Body of pancreas (tissue), 4 donors: ENCODE measurements at regions not wholly inside any gene's neighbourhood (a gene's known extent, or its start where the extent isn't known, plus 50 kb on each side); places are given as distances from the start of the nearest gene placed in this dataset.

Source experiments
- ATAC-seq: fragments of 150-250 bp; one replicate; pipeline ENCODE4 v1.9.1; 2016
- DNase-seq, 4 donors: peaks; one replicate each; pipeline ENCODE4 v3.0.0-alpha.2; 2019
- H3K27ac ChIP-seq, 4 donors: fragments of 200-600 bp; sonication (generic); 1 replicate in 3 of 4; 2 replicates in 1 of 4; pipeline versions ENCODE4 v1.5.1 to v1.6.1; 2016 to 2019; ENCODE audit warnings: mild to moderate bottlenecking in 1 of 4, mixed read lengths in 1 of 4, moderate library complexity in 1 of 4
- H3K27me3 ChIP-seq, 2 donors: fragments of 200-600 bp; sonication (generic); one replicate each; pipeline ENCODE4 v1.6.0; 2016; ENCODE audit warnings: mild to moderate bottlenecking in 1 of 2
- H3K36me3 ChIP-seq, 2 donors: fragments of 200-600 bp; sonication (generic); replicated peaks in 1 of 2; 2 replicates each; pipeline ENCODE4 v1.5.1; 2016; ENCODE audit warnings: low read depth in 2 of 2; ENCODE audit not compliant: insufficient read depth in 1 of 2
- H3K4me1 ChIP-seq: fragments of 200-600 bp; sonication (generic); one replicate; pipeline ENCODE4 v1.6.0; 2016
- H3K4me3 ChIP-seq, 2 donors: fragments of 200-600 bp; sonication (generic); 1 replicate in 1 of 2; 2 replicates in 1 of 2; pipeline ENCODE4 v1.5.1; 2016 to 2019
- H3K9me3 ChIP-seq, 3 donors: fragments of 200-600 bp; sonication (generic); 1 replicate in 2 of 3; 2 replicates in 1 of 3; pipeline ENCODE4 v1.5.1; 2016
- POLR2A ChIP-seq, 3 donors: fragments of 450-650 bp; IDR thresholded peaks; one replicate each; pipeline ENCODE4 v1.6.1; 2016; ENCODE audit warnings: antibody characterized with exemption in 3 of 3, mild to moderate bottlenecking in 2 of 3
- WGBS, 2 donors: methylation state at CpG; one replicate each; pipeline ENCODE4 v1.1.5; 2017; 5-methylcytosine and 5-hydroxymethylcytosine counted together
- intact Hi-C: fragments of 100-400 bp; cut with DNase I; formaldehyde crosslinking; loops from one replicate; pipeline ENCODE4 v1.15.1; 2023
- TF ChIP-seq, protein P1 (sequence below), 7 experiments: fragments of 450-650 bp in 4 of 7; fragments of 200-600 bp in 3 of 7; sonication (generic) in 3 of 7; IDR thresholded peaks; one replicate each; pipeline ENCODE4 v1.5.1; 2016 to 2019; ENCODE audit warnings: antibody characterized with exemption in 7 of 7

DNA sequence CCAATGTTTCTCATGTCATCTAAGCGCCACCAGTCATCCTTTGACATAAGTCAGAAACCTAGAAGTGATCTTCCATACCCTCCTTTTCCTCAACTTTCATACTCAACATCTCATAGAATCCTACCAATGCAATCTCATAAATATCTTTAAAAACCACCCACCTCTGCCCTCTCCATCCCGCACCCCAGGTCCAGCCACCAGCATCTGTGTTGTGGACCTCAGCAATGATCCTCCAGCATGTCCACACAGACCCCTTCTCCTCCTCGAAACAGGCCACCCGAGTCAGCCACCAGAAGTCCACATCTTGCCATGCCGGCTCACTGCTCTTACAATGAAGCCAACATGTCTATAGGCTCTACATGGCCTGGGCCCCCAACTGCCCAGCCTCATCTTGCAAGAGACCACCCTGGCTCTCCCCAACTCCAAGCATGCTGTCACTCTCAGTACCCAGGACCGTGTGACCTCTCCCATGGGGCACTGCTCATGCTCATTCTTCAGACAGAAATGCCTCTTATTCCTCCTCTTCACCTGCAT lies 636.7 kb upstream of the ID2 start:
- H3K27me3 ChIP-seq: no peaks in the 10 kb centered on the region
- no peaks in the 10 kb centered on the region for H3K4me1 ChIP-seq
- H3K9me3 ChIP-seq: no peaks in the 10 kb centered on the region
- 90 to 91% methylated on average over 6 of the region's 6 CpGs for WGBS, 2 donors
- intact Hi-C loops: no loop called here
- no peak overlapping the region for H3K4me3 ChIP-seq
- TF ChIP-seq, protein P1, sequence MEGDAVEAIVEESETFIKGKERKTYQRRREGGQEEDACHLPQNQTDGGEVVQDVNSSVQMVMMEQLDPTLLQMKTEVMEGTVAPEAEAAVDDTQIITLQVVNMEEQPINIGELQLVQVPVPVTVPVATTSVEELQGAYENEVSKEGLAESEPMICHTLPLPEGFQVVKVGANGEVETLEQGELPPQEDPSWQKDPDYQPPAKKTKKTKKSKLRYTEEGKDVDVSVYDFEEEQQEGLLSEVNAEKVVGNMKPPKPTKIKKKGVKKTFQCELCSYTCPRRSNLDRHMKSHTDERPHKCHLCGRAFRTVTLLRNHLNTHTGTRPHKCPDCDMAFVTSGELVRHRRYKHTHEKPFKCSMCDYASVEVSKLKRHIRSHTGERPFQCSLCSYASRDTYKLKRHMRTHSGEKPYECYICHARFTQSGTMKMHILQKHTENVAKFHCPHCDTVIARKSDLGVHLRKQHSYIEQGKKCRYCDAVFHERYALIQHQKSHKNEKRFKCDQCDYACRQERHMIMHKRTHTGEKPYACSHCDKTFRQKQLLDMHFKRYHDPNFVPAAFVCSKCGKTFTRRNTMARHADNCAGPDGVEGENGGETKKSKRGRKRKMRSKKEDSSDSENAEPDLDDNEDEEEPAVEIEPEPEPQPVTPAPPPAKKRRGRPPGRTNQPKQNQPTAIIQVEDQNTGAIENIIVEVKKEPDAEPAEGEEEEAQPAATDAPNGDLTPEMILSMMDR (IDR thresholded peaks at IDR 0.05): no peak
- no peak for TF ChIP-seq POLR2A (IDR thresholded peaks at IDR 0.05)
- no peak for ATAC-seq
- no peaks in the 10 kb centered on the region for H3K36me3 ChIP-seq
- no peak overlapping the region for H3K27ac ChIP-seq
- DNase-seq: no peak

DNA sequence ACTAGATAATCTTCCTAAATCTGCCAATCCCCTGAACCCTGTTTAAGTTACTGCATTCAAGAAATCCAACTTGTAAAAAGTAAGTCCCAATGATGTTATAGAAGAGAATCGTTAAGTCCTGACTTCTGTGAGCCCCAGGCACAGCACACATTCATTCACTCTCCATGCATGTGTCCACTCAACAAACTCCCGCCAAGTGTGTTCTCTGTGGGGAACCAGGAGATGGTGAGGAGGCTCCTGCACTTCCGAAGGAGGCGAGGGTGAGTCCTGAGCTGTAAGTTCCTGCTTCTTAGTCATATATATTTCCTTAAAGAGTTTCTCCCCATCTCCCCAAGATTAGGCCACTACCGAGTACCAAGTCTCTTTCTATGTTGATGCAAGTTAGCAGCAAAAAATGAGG lies 635.0 kb upstream of the ID2 start:
- intact Hi-C loops: no loop called here
- no peak for ATAC-seq
- no peak for DNase-seq
- Histone ChIP-seq H3K4me3 (no peak overlapping the region), H3K36me3 (no peaks in the 10 kb centered on the region), H3K27me3 (no peaks in the 10 kb centered on the region), H3K27ac (no peak overlapping the region), H3K9me3 (no peaks in the 10 kb centered on the region), H3K4me1 (no peaks in the 10 kb centered on the region)
- 87 to 94% methylated on average over 5 of the region's 5 CpGs for WGBS, 2 donors
- no peak for TF ChIP-seq POLR2A (IDR thresholded peaks at IDR 0.05)
- TF ChIP-seq, protein P1 (IDR thresholded peaks at IDR 0.05): no peak

DNA sequence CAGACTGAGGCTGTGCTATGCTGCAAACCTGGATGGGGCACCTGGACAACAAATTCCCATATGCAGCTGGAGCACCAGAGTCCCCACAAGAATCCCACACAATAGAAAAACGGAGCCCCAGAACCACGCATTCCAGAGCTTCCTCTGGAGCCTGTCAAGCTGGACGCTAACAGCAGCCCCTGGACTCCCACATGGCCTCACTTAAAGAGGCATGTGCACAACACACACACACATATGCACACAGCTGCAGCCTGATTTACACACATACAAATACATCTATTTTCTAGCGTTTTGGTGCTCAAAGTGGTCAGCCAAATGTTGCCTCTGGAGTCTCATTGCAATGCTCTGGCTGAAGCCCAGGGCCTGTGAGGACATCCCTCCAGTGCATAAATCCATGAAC lies 632.7 kb upstream of the ID2 start:
- TF ChIP-seq, protein P1 (IDR thresholded peaks at IDR 0.05): no peak
- no peak for TF ChIP-seq POLR2A (IDR thresholded peaks at IDR 0.05)
- Histone ChIP-seq H3K27me3 (no peaks in the 10 kb centered on the region), H3K4me3 (no peak overlapping the region), H3K36me3 (no peaks in the 10 kb centered on the region), H3K9me3 (no peaks in the 10 kb centered on the region), H3K27ac (no peak overlapping the region), H3K4me1 (no peaks in the 10 kb centered on the region)
- ATAC-seq (no peak), DNase-seq (no peak)
- WGBS, 2 donors: 62 to 70% methylated on average over 1 to 4 of the region's 4 CpGs
- intact Hi-C loops: no loop called here

DNA sequence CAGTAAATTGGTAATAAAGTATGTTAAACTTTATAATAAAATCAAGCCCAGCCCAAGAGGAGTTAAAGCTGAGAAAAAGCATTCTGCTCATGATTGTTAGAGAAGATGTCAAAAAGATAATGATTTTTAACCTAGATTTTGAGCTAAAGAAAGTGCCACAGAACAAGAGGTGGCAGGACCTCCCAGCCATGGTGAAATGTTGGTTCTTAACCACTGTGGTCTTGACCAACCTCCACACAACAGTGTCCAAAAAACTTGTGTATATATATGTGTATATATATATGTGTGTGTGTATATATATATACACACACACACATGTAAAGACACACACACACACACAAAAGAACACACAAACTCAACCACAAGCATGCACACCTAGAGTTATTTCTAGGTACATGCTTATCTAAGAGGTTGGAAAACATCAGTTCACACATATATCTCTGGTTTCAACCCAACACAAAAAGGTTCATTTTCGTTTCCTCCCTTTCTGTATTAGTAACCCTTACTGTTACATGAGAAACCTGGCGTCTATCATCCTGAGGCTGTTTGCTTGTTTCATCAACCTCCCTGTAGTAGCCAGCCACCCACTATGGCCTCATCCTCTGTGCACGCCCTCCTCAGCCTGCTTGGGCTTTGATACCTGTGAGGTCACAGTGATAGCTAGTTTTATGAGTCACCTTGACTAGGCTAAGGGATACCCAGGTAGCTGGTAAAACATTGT lies 631.8 kb upstream of the ID2 start:
- H3K36me3 ChIP-seq: no peaks in the 10 kb centered on the region
- no peak overlapping the region for H3K27ac ChIP-seq
- TF ChIP-seq, protein P1 (IDR thresholded peaks at IDR 0.05): no peak
- TF ChIP-seq POLR2A (IDR thresholded peaks at IDR 0.05): no peak
- H3K27me3 ChIP-seq: no peaks in the 10 kb centered on the region
- DNase-seq (no peak), ATAC-seq (no peak)
- 76 to 78% methylated on average over 3 of the region's 3 CpGs for WGBS, 2 donors
- H3K9me3 ChIP-seq: no peaks in the 10 kb centered on the region
- no peak overlapping the region for H3K4me3 ChIP-seq
- intact Hi-C loops: no loop called here
- no peaks in the 10 kb centered on the region for H3K4me1 ChIP-seq

DNA sequence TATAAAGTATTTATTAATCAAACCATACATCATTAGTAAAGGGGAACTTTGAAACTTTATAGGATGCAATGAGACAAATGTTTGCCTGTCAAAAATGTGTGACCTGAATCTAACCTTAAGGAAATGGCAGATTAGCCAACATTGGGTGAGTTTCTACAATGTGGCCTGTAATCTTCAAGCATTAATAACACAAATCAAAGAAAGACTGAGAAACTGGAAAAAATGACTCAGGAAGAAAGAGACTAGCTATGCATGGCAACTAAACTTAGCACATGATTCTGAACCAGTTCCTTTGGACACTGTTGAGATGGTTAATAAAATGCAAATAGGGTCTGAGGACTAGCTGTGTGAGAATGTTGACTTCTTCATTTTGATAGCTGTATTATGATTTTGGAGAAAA lies 628.6 kb upstream of the ID2 start:
- no peak for DNase-seq
- intact Hi-C loops: no loop called here

More for the DNA sequence above, 628.6 kb upstream of the ID2 start:
- ATAC-seq: no peak
- no peak overlapping the region for H3K27ac ChIP-seq
- no peaks in the 10 kb centered on the region for H3K36me3 ChIP-seq
- no peaks in the 10 kb centered on the region for H3K27me3 ChIP-seq
- H3K4me1 ChIP-seq: no peaks in the 10 kb centered on the region
- H3K4me3 ChIP-seq: no peak overlapping the region
- TF ChIP-seq POLR2A (IDR thresholded peaks at IDR 0.05): no peak
- TF ChIP-seq, protein P1 (IDR thresholded peaks at IDR 0.05): no peak
- no peaks in the 10 kb centered on the region for H3K9me3 ChIP-seq
